ENCODE measurements at regions not wholly inside any gene's neighbourhood (a gene's known extent, or its start where the extent isn't known, plus 50 kb on each side); places are given as distances from the start of the nearest gene placed in this dataset.

DNA sequence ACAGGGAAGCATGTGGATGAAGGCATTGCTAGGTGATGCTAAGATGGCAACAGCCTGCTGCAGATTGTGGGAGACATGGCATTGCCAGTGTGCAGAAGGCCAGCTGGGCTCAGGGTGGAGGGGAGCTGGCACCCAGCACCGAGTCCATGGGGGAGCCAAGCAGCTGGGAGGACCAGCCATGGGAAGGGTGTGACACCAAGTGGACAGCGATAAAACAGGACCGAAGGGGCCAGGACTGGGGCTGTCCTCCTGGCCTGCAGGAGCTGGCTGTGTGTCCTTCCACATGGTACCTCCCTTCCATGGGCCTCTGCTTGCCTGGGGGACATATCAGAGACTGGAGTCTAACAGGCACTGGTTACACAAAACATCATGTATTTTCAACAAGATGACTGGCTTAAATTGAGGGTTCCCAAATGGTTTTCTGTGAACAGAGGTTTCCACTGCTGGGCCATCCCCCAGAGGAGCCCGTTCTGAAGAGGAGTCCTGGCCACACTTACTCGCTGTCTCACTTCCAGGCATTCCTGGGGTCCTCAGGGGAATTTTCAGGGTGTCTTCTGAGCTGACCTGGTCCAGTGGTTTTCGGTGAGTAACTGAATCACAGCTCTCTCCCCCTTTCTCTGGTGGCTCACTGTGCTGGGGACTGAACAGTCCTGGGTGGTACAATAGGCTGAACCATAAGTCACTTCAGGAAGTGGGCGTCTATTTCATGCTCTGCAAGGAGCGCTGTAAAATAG, 60.4 kb upstream of the TNP1 start:
- no peak for DNase-seq

DNA sequence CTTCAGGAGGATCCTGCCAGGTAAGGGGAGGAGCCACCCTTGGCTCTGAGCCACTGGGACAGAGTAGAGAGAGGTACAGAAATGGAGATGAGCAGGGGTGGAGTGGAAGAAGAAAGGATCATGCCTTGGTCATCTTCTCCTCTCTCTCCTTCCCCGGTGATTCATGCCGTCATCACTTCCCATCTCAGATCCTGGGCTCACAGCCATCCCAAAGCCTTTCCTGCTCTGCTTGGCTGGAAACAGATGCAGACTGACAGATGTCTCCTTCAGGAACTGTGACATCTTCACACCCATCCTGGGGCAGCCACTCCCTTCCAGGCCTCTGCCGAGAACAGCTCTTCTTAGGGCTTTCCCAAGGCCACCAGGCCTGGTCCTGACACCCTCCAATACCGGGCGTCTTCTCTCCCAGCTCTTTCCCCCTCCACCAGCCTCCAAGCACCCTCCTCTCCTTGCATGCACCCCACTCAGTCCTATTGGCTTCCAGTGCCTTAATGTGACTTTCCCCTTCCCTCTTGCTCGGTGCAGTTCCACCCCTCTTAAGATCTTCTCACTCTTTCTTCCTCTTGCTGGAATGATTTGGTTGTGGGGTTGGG, 58.3 kb upstream of the TNP1 start:
- DNase-seq = no peak

- no peak for DNase-seq
Observed at GRCh38 chr2:216916956-216917650, 57.2 kb upstream of the TNP1 start.

- DNase-seq = no peak
Observed at GRCh38 chr2:216915557-216916150, 55.8 kb upstream of the TNP1 start.

GRCh38 chr2:216914491-216914890, 54.6 kb upstream of the TNP1 start:
- DNase-seq = no peak

DNA sequence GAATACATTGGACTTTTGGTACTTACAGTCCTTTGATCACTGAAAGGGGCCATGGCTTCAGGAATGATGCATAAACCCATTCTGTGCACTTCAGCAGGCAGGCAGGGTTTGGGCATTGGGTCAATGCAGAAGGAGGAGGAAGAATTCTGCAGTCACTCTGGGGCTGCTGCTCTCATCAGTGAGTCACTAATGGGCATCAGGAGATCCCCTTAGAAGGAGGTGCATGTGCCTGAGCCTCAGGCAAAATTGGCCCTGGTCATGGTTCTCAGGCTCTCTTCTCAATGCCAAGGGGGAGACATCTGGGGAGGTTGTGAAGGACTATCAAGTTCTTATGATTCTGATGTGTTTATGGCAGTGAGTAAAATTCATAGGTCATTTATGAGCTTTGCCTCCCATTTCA, 52.0 kb upstream of the TNP1 start:
- DNase-seq = no peak

GRCh38 chr2:216911008-216911407, 51.1 kb upstream of the TNP1 start:
- no peak for DNase-seq

GRCh38 chr2:216909541-216910210, 49.8 kb upstream of the TNP1 start:
- DNase-seq = no peak

Data from GF-D8 (cell line).